NCI-H446 (cell line): ENCODE measurements at regions not wholly inside any gene's neighbourhood (a gene's known extent, or its start where the extent isn't known, plus 50 kb on each side); places are given as distances from the start of the nearest gene placed in this dataset.
"Not testable (repeated sequence)": the region's sequence is repeated elsewhere in the genome, so short reads cannot be mapped to it uniquely, and the experiment has no call there.

Experiments used
- DNase-seq, 2 experiments: peaks; one replicate each; lab custom pipeline; 2025; lab: John Stamatoyannopoulos, UW

- not testable (repeated sequence) for DNase-seq
These were observed 577.7 kb upstream of the TPTE start for GRCh38 chr21:9943639-9944038.

GRCh38 chr21:9946057-9946456 is 575.3 kb upstream of the TPTE start:
- not testable (repeated sequence) for DNase-seq

DNA sequence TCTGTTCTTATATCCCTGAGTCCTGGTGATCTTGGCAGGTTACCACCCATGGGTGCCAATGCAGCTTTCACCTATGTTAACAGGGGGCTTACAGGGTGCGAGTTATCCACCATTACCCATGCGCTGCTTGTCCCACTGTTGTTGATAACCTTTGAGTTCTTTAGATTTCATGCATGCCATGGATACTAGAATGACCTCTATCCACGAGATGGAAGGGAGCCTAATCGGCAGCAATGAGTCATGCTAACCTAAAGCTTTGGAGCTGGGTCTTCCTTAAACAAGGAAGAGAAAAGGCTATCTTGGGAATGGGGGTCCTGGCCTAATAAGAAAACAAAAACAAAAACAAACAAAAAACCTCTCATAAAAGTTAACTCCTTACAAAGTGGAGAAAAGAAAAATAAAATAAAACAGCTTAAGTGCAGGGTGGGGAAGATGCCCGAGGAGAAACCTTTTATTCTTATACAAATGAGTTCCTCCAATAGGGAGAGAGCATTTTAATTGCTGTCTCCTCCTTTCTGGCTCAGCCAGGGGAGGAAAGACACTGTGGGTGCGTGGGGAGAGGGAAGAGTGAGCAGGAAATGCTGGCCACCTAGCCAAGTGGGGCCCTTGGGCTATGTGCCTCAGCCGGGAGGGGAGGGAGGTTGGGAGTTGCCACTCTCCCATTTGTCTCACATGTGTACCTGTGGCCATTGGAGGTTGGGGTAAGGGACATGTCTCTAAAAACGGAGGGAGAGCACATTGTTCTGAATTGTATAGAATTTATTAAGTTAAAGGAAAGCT is 571.7 kb upstream of the TPTE start:
- DNase-seq, result not testable (repeated sequence)

- DNase-seq, result not testable (repeated sequence)
These were observed 571.0 kb upstream of the TPTE start for GRCh38 chr21:9950363-9950762.

DNA sequence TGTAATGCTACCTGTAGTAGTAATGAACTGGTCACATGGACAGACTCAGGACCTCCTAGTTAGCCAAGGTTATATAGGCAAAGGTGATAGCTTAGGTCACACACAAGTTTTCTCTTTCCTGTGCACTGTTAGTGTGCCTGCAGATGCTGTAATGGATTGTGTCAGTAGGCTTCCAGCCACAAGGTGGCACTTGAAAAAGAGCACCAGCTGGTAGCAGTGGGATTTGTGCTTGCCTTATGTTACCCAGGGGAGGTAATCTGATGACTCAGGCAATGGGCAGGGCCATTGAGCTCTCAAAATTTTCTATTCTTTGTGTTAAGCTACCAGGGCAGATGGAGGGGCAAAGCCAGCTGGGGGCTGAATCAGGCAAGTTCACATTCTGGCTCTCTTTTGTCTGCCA is 562.6 kb upstream of the TPTE start:
- DNase-seq, result not testable (repeated sequence)

GRCh38 chr21:9959220-9959964 is 562.0 kb upstream of the TPTE start:
- DNase-seq, result not testable (repeated sequence)

DNA sequence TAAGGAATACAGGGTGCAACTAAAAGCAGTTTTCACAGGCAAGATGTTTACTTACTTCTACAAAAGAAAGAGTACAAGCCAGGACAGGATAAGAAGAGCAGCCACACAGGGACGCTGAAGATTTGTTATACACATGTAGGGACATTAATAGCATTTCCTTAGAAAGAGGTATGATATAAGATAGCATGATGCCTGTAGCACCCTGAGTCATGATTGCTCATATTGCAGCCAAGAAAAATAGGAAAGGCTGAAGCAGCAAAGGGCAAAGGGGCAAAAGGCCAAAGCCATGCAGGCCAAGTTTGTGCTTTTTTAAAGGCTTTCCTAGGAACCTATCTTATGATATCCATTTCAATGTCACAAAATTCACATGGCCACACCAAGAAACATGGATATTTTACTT is 552.0 kb upstream of the TPTE start:
- not testable (repeated sequence) for DNase-seq

- not testable (repeated sequence) for DNase-seq
These were observed 549.4 kb upstream of the TPTE start for GRCh38 chr21:9972018-9972417.

DNA sequence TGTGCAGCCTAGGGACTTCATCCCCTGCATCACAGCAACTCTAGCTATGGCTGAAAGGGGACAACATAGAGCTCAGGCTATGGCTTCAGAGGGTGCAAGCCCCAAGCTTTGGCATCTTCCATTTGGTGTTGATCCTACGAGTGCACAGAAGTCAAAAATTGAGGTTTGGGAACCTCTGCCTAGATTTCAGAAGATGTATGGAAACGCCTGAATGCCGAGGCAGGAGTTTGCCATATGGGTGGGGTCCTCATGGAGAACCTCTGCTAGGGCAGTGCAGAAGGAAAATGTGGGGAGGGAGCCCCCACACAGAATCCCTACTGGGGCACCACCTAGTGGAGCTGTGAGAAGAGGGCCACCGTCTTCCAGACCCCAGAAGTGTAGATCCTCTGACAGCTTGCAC is 543.0 kb upstream of the TPTE start:
- DNase-seq, result not testable (repeated sequence)

DNA sequence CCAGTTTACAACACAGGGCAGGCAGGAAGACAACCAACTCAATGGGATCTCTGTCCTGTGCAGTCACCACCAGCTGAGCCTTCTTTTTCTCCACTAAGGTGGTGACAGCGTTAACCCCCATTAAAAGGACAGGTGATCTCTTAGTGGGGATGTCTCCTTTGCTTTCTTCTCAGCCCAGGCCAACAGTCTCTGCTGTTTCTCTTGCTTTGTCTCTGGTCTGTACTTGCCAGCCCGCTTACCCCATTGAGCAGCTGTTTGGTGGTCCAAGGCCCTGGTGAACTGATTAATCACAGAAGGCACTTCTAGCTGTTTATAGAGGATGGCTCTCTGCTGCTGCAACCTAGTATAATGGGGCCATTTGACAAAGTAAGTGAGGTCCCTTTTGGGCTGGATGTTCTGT is 523.9 kb upstream of the TPTE start:
- not testable (repeated sequence) for DNase-seq

DNA sequence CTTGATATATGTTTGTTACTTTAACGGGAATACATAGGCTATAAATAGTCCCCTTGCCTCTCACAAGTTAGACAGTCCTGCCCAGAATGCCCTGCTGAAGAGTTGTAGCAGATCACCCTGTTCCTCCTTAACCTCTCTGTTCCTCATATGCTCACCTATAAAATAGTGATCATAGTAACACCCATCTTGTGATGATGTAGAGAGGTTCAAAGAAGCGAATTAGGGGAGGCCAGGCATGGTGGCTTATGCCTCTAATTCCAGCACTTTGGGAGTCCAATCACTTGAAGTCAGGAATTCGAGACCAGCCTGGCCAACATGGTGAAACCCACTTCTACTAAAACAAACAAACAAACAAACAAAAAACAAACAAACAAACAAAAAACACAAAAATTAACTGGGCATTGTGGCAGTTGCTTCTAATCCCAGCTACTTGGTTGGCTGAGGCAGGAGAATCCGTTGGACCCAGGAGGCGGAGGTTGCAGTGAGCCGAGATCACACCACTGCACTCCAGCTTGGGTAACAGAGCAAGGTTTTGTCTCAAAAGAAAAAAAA is 518.5 kb upstream of the TPTE start:
- not testable (repeated sequence) for DNase-seq

- DNase-seq, result not testable (repeated sequence)
These were observed 515.6 kb upstream of the TPTE start for GRCh38 chr21:10005791-10006190.

DNA sequence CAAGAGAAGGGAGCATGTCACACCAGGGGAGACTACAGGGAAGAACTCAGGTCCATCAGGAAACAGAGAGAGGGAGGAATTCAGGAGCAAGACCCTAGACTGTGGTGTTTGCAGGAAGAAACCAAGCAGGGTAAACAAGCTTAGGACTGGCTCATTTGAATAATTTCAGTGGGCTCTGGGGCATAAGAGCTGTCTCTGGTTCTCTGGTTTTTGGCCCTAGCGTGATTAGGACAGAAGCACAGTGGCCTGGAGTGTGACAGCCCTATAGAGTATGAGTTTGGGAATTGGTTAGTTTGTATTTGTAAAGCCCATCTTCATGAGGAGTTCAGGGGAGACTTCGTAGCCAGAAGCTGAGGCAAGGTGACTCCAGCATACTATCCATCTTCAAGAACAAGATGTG is 504.4 kb upstream of the TPTE start:
- not testable (repeated sequence) for DNase-seq

GRCh38 chr21:10017757-10018156 is 503.6 kb upstream of the TPTE start:
- DNase-seq, result not testable (repeated sequence)

DNA sequence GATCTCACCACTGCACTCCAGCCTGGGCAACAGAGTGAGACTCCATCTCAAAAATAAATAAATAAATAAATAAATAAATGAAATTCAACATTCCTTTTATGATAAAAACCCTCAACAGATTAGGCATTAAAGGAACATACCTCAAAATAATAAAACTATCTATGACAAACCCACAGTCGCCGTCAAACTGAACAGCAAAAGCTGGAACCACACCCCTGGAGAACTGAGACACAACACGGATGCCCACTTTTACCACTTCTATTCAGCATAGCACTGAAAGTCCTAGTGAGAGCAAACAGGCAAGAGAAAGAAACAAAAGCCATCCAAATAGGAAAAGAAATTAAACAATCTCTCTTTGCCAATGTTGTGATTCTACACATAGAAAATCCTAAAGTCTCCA is 499.9 kb upstream of the TPTE start:
- not testable (repeated sequence) for DNase-seq

DNA sequence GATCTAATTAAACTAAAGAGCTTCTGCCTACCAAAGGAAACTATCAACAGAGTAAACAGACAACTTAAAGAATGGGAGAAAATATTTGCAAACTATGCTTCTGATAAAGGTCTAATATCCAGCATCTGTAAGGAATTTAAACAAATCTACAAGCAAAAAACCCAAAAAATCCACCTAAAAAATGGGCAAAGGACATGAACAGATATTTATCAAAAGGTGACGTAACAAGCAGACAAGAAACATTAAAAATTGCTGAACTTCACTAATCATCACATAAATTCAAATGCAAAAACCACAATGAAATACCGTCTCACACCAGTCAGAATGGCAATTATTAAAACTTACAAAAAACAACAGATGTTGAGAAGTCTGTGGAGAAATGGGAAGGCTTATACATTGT is 498.6 kb upstream of the TPTE start:
- DNase-seq, result not testable (repeated sequence)
